HG03045 (cell line): ENCODE measurements at regions not wholly inside any gene's neighbourhood (a gene's known extent, or its start where the extent isn't known, plus 50 kb on each side); places are given as distances from the start of the nearest gene placed in this dataset.
"Not testable (repeated sequence)": the region's sequence is repeated elsewhere in the genome, so short reads cannot be mapped to it uniquely, and the experiment has no call there.

Experiments used
- ATAC-seq: cut with Tn5 transposase; IDR thresholded peaks from one replicate; pipeline ENCODE4 v1.9.1; 2021; ENCODE audit warnings: mild to moderate bottlenecking, moderate library complexity; ENCODE audit not compliant: unreplicated experiment

DNA sequence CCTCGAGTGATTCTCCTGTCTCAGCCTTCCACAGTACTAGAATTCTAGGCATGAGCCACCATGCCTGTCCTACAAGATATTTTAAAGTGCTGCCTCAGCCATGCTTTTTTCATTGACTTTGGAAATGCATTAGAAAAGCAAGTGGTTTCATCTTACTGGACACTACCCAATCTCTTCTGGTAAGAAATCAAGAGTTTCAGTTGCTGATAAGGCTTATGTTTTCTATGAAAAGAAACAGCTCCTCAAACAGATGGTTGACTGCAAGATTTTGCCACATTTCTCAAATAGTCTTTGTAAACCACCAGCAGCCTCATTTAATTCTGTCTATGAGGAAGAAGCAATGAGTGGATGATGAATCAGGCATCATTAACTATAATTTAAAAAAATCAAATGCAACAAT lies 264.5 kb upstream of the LRP1B start:
- no peak for ATAC-seq

GRCh38 chr2:142380372-142380771 lies 249.6 kb upstream of the LRP1B start:
- no peak for ATAC-seq

DNA sequence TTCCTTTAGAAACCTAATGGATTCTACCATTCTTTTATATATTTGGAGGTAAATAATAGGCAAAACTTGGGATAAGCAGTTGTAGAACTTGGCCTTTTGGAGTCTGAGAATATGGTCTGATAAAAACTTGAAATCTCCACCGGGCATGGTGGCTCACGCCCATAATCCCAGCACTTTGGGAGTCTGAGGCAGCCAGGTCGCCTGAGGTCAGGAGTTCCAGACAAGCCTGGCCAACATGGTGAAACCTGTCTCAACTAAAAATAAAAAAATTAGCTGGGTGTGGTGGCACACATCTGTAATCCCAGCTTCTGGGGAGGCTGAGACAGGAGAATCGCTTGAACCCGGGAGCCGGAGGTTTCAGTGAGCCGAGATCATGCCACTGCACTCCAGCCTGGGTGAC lies 231.3 kb upstream of the LRP1B start:
- ATAC-seq: not testable (repeated sequence)

DNA sequence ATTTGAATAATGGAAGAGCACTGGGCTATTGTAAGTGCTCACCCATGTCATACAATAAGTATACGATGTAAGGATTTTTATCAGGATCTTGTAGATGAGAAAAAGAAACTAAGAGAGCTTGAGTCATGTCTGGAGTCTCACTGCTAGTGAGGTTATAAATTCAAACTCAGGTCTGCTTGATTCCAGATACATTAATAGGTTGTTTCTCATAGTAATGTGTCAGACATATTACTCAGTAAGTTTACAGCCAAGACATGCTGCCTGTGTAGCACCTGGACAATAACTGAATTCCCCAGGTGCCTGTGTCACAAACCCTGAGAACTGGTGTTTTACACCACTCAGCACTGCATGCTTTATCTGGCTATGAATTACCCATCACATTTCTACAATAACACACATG lies 216.9 kb upstream of the LRP1B start:
- no peak for ATAC-seq

DNA sequence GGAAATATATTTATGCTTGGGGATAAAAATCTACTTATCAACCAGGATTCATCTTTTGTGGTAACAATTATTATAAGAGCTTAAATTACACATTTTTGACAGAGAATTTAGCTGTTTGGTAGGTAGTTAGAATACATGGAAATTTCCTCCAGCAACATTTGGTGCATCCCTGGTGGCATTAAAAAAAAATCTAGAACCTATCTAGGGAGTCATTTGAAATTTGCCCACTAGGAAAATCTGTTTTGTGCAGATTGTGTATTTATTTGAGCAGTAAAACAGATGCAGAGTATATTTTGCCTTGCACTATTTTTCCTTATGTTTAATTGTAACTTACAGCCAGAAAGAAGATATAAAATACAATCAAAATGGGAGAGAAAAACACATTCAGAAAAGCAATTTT lies 208.4 kb upstream of the LRP1B start:
- ATAC-seq: no peak

DNA sequence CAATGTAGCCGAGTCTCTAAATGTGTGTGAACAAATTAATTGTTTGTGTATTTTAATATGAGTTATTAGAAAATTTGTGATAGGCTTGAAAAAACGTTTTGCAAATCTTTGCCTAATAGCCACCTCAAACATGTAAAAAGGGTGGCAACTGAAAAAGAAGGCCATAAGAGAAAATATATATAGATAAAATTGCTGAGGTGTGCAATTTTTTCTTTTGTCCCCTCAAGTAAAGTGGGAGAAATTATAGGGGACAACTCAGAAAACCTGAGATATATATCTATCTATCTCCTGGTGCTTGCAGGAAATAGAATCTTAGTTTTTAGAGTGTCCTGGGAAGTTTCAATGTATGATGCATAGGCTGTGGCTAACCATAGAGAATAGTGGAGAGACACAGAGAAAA lies 201.4 kb upstream of the LRP1B start:
- no peak for ATAC-seq

- no peak for ATAC-seq
Measured at GRCh38 chr2:142330458-142330857, 199.6 kb upstream of the LRP1B start.

- no peak for ATAC-seq
Measured at GRCh38 chr2:142325870-142326269, 195.1 kb upstream of the LRP1B start.

- ATAC-seq: no peak
Measured at GRCh38 chr2:142323206-142323605, 192.4 kb upstream of the LRP1B start.

DNA sequence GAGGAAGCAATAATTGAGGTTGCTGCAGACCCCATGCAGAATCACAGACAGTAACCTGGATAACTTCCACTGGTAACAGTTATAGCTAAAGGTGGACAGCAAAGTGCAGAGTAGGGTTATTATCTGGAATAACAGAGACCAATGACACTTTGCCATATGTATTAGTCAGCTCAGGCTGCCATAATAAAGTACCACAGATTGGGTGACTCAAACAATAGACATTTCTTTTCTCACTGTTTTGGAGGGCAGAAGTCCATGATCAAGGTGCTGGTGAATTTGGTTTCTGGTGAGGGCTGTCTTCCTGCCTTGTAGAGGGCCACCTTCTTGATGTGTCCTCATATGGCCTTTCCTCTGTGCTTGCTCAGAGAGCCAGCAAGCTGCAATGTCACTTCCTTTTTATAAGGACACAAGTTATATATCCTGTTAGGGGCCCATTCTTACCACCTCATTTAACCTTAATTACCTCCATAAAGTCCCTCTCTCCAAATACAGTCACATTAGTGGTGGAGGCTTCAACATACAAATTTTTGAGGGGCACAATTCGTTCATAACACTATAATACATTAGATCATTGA lies 191.0 kb upstream of the LRP1B start:
- ATAC-seq: no peak

DNA sequence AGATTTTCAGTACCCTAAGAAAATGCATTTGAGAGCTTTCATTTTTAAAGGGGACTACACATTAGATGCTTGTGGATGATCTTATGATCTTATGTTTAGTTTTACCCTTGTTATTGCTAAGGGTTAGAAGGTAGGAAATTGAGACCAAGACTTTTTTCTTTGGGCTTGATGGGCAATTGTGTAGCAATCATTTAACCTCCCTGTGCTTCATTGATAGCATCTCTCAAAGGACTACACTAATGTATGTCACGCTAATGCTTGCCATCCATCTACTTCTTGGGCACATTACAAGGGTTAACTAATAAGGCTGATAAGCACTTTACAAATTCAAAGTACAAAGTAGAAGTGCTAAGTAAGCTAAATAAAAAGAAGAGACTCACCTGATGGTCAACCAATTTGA lies 189.3 kb upstream of the LRP1B start:
- ATAC-seq: no peak

GRCh38 chr2:142316049-142316448 lies 185.2 kb upstream of the LRP1B start:
- no peak for ATAC-seq

- ATAC-seq: no peak
Measured at GRCh38 chr2:142315346-142315745, 184.5 kb upstream of the LRP1B start.

GRCh38 chr2:142314164-142314563 lies 183.3 kb upstream of the LRP1B start:
- no peak for ATAC-seq

- ATAC-seq: no peak
Measured at GRCh38 chr2:142310530-142310929, 179.7 kb upstream of the LRP1B start.

DNA sequence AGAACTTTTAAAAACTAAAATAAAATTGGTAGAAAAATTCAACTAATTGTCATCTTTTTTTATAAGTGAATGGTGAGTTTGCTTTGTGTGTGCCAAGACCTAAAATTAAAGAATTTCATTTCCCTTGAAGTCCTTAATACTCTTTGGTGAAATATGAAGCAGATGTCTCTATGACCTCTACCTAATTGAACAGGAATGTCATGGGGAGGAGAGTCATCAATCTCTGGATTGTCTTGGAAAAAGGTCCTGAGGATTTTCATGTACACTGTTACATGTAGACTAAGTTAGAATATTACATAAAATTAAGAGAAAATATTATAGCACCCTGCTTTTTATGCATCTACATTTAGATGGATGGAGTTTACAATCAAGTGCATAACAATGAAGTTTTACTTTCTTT lies 177.9 kb upstream of the LRP1B start:
- no peak for ATAC-seq

DNA sequence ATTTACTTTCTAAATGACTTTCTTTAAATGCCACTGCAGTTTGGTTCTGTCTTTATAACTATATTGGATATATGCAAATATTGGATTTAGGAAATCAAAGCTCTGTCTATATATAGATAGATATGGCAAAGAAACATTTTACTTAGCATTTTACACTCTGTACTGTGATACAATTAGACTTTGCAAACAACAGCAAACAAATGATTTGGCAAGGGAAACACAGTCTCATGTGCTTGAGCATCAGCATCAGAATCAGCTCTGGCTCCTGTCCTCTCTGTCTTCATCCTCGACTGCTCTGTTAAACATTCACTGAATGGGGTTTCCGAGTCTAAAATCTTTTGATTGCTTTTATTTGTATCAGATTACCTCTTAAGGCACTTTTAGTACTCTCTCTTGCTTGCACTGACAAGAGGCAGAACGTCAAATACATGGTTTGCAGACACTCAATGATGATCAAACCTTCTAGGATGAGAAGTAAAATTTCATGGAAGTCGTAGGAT lies 176.8 kb upstream of the LRP1B start:
- ATAC-seq: no peak

GRCh38 chr2:142307086-142307485 lies 176.3 kb upstream of the LRP1B start:
- no peak for ATAC-seq

- ATAC-seq: no peak
Measured at GRCh38 chr2:142306131-142306530, 175.3 kb upstream of the LRP1B start.

DNA sequence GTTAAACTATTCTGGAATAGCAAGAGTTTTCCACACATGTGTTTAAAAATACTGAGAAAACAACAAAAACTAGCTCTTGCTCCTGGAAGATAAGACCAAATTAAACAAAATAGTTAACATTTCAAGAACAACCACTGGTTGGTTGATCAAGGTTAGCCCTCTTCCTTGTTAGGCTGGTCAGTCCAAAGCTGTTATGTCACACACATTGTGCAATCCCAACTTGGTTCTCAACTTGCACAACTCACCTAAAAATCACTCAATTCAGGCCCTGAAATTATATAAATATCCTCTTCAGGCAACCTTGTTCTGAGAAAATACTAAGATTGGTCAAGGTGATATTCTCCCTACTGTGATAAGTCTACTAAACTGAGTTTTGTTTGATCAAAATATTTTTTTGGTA lies 169.7 kb upstream of the LRP1B start:
- ATAC-seq: no peak

GRCh38 chr2:142299021-142299420 lies 168.2 kb upstream of the LRP1B start:
- ATAC-seq: no peak

DNA sequence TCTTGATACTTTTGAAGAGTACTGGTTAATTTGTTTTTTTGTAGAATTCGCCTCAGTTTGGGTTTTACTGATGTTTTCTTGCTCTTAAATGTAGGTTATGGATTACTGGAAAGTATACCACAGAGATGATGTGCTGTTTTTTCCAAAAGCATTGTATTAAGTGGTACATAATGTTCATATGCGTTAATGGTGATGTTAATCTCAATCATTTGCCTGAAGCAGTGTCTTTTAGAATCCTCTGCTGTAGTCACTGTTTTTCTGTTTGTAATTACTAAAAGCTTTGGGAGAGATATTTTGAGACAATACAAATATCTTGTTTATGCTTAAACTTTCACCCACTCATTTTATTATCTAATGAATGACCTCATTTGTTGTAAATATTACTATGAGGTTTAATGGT lies 163.4 kb upstream of the LRP1B start:
- ATAC-seq: no peak

DNA sequence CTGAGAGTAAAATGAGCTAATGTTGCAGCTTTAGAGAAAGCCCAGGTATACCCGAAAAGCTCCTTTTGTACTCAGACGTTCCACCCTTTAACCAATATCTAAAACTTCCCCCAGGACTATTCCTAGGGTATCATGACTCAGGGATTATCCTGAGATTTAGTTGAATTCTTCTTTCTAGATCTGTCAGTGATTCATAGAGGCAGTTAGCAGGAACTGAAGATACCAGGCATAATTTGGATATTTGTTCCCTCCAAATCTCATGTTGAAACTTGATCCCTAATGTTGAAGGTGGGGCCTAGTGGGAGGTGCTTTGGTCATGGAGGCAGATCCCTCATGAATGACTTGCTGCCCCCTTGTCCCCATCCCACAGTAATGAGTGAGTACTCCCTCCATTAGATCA lies 161.2 kb upstream of the LRP1B start:
- ATAC-seq: no peak
